H9 (cell line): ENCODE measurements at regions not wholly inside any gene's neighbourhood (a gene's known extent, or its start where the extent isn't known, plus 50 kb on each side); places are given as distances from the start of the nearest gene placed in this dataset.

ENCODE experiments used
- DNase-seq: peaks from one replicate; pipeline ENCODE4 v3.0.0-alpha.2; 2017
- H2AFZ ChIP-seq: one replicate; pipeline ENCODE4 v1.6.1; 2013; ENCODE audit warnings: mild to moderate bottlenecking, low read length, control low read depth, moderate library complexity
- H2AK5ac ChIP-seq: 2 replicates; pipeline ENCODE4 v1.6.1; 2013; ENCODE audit warnings: low read length, control low read depth, mixed read lengths; ENCODE audit not compliant: insufficient read length
- H2BK120ac ChIP-seq: one replicate; pipeline ENCODE4 v1.6.1; 2013; ENCODE audit warnings: low read depth, mild to moderate bottlenecking, low read length, control low read depth, inconsistent platforms; ENCODE audit not compliant: poor library complexity, severe bottlenecking
- H2BK12ac ChIP-seq: 2 replicates; pipeline ENCODE4 v1.6.1; 2013; ENCODE audit warnings: low read length, control low read depth, mixed read lengths, low read depth; ENCODE audit not compliant: insufficient read length
- H2BK15ac ChIP-seq: 2 replicates; pipeline ENCODE4 v1.6.1; 2013; ENCODE audit warnings: low read depth, low read length, control low read depth
- H2BK20ac ChIP-seq: one replicate; pipeline ENCODE4 v1.6.1; 2013; ENCODE audit warnings: low read depth, mild to moderate bottlenecking, low read length, control low read depth, inconsistent platforms; ENCODE audit not compliant: poor library complexity, severe bottlenecking
- H2BK5ac ChIP-seq: 2 replicates; pipeline ENCODE4 v1.6.1; 2013; ENCODE audit warnings: low read length, control low read depth, mixed read lengths; ENCODE audit not compliant: insufficient read length
- H3K14ac ChIP-seq: 2 replicates; pipeline ENCODE4 v1.6.1; 2013; ENCODE audit warnings: low read length, control low read depth; ENCODE audit not compliant: insufficient read depth
- H3K18ac ChIP-seq: 2 replicates; pipeline ENCODE4 v1.6.1; 2013; ENCODE audit warnings: low read depth, mild to moderate bottlenecking, mixed read lengths, low read length, control low read depth; ENCODE audit not compliant: insufficient read length
- H3K23ac ChIP-seq: 2 replicates; pipeline ENCODE4 v1.6.1; 2013; ENCODE audit warnings: low read length, control low read depth, mixed read lengths, low read depth; ENCODE audit not compliant: insufficient read length
- H3K23me2 ChIP-seq: 2 replicates; pipeline ENCODE4 v1.6.1; 2013; ENCODE audit warnings: low read depth, mild to moderate bottlenecking, mixed read lengths, low read length, control low read depth; ENCODE audit not compliant: insufficient read length, poor library complexity, severe bottlenecking
- H3K27ac ChIP-seq: 2 replicates; pipeline ENCODE4 v1.5.1; 2013; ENCODE audit warnings: low read length, control low read depth, mixed read lengths, low read depth; ENCODE audit not compliant: insufficient read length
- H3K27me3 ChIP-seq: 2 replicates; pipeline ENCODE4 v1.6.1; 2013; ENCODE audit warnings: low read length, control low read depth, inconsistent platforms; ENCODE audit not compliant: insufficient read depth
- H3K4ac ChIP-seq: 2 replicates; pipeline ENCODE4 v1.6.1; 2013; ENCODE audit warnings: low read depth, mild to moderate bottlenecking, control low read depth, inconsistent platforms, low read length, moderate library complexity
- H3K4me1 ChIP-seq: 2 replicates; pipeline ENCODE4 v1.6.1; 2013; ENCODE audit warnings: low read length, control low read depth, inconsistent platforms; ENCODE audit not compliant: insufficient read depth
- H3K4me2 ChIP-seq: 2 replicates; pipeline ENCODE4 v1.6.1; 2013; ENCODE audit warnings: low read length, control low read depth, mixed read lengths; ENCODE audit not compliant: insufficient read length, insufficient read depth
- H3K56ac ChIP-seq: 2 replicates; pipeline ENCODE4 v1.6.1; 2013; ENCODE audit warnings: low read depth, mild to moderate bottlenecking, mixed read lengths, low read length, control low read depth; ENCODE audit not compliant: insufficient read length
- H3K79me1 ChIP-seq: 2 replicates; pipeline ENCODE4 v1.6.1; 2013; ENCODE audit warnings: low read depth, mild to moderate bottlenecking, moderate library complexity, low read length, control low read depth, inconsistent platforms; ENCODE audit not compliant: insufficient read depth, poor library complexity, severe bottlenecking
- H3K79me2 ChIP-seq: 2 replicates; pipeline ENCODE4 v1.6.1; 2013; ENCODE audit warnings: low read length, control low read depth, inconsistent platforms; ENCODE audit not compliant: insufficient read depth
- H3K9ac ChIP-seq: 2 replicates; pipeline ENCODE4 v1.6.1; 2013; ENCODE audit warnings: low read length, control low read depth, mixed read lengths; ENCODE audit not compliant: insufficient read length; ENCODE audit errors: extremely low read depth
- H3K9me3 ChIP-seq: one replicate; pipeline ENCODE4 v1.6.1; 2013; ENCODE audit warnings: low read depth, low read length, inconsistent platforms; ENCODE audit not compliant: control insufficient read depth
- H3T11ph ChIP-seq: one replicate; pipeline ENCODE4 v1.6.1; 2013; ENCODE audit warnings: mild to moderate bottlenecking, low read length, control low read depth, inconsistent platforms
- H4K20me1 ChIP-seq: one replicate; pipeline ENCODE4 v1.6.1; 2013; ENCODE audit not compliant: control insufficient read depth, insufficient read length, insufficient read depth
- H4K5ac ChIP-seq: 2 replicates; pipeline ENCODE4 v1.6.1; 2013; ENCODE audit warnings: low read depth, mild to moderate bottlenecking, mixed read lengths, low read length, control low read depth; ENCODE audit not compliant: insufficient read length
- H4K8ac ChIP-seq: replicated peaks from 2 replicates; pipeline ENCODE4 v1.6.1; 2013; ENCODE audit warnings: low read length, control low read depth, mixed read lengths, low read depth; ENCODE audit not compliant: insufficient read length
- H4K91ac ChIP-seq: 2 replicates; pipeline ENCODE4 v1.6.1; 2013; ENCODE audit warnings: low read depth, mild to moderate bottlenecking, moderate library complexity, mixed read lengths, low read length, control low read depth; ENCODE audit not compliant: insufficient read length
- H3K27ac Mint-ChIP-seq, 3 experiments: 2 replicates in 2 of 3; 3 replicates in 1 of 3; pipeline ENCODE4 v1.8.0; 2020 to 2021; ENCODE audit warnings: mixed read lengths in 3 of 3, mild to moderate bottlenecking in 1 of 3, moderate library complexity in 1 of 3
- H3K27me3 Mint-ChIP-seq: 2 replicates; pipeline ENCODE4 v1.8.0; 2021; ENCODE audit warnings: low read depth, mild to moderate bottlenecking, moderate library complexity, mixed read lengths
- H3K36me3 Mint-ChIP-seq, 3 experiments: 2 replicates in 2 of 3; 3 replicates in 1 of 3; pipeline ENCODE4 v1.8.0; 2020 to 2021; ENCODE audit warnings: low read depth in 3 of 3, mixed read lengths in 3 of 3; ENCODE audit not compliant: insufficient read depth in 1 of 3
- H3K4me1 Mint-ChIP-seq, 2 experiments: 2 replicates each; pipeline ENCODE4 v1.8.0; 2020; ENCODE audit warnings: mixed read lengths in 2 of 2
- H3K4me3 Mint-ChIP-seq, 2 experiments: 2 replicates in 1 of 2; 3 replicates in 1 of 2; pipeline ENCODE4 v1.8.0; 2020 to 2021; ENCODE audit warnings: mild to moderate bottlenecking in 2 of 2, mixed read lengths in 2 of 2, moderate library complexity in 1 of 2
- H3K9me3 Mint-ChIP-seq, 2 experiments: 2 replicates in 1 of 2; 3 replicates in 1 of 2; pipeline ENCODE4 v1.8.0; 2020; ENCODE audit warnings: mild to moderate bottlenecking in 2 of 2, mixed read lengths in 2 of 2, moderate library complexity in 1 of 2
- CTCF ChIP-seq: fragments of 200-600 bp; sonication (generic); conservative IDR thresholded peaks from 3 replicates; pipeline ENCODE4 v1.8.0; 2021; ENCODE audit warnings: antibody characterized with exemption, mild to moderate bottlenecking
- WGBS: extraction: QIAGEN DNeasy Blood & Tissue Kit; methylation state at CpG from one replicate; pipeline ENCODE4 v1.1.7; 2013; ENCODE audit warnings: missing lambda C conversion rate, low lambda C conversion rate, mixed read lengths; ENCODE audit not compliant: insufficient read length; ENCODE audit errors: extremely low coverage; 5-methylcytosine and 5-hydroxymethylcytosine counted together

- Histone ChIP-seq H2AFZ (no peak overlapping the region), H3K79me2 (no peaks in the 10 kb centered on the region), H3T11ph (no peak overlapping the region), H4K5ac (no peak overlapping the region), H2BK120ac (no peak overlapping the region), H3K4me2 (no peak overlapping the region), H3K4me1 (peaks cover 5% of the 10 kb centered on the region; the same call in 1 of the 2 replicates), H2BK15ac (no peak overlapping the region), H3K23ac (no peak overlapping the region), H2BK12ac (no peak overlapping the region), H4K20me1 (no peaks in the 10 kb centered on the region), H3K23me2 (no peaks in the 10 kb centered on the region), H4K8ac (no peak overlapping the region), H3K4ac (no peak overlapping the region), H3K14ac (no peak overlapping the region; the same call in 1 of the 2 replicates), H3K18ac (no peak overlapping the region), H3K79me1 (no peaks in the 10 kb centered on the region), H3K9me3 (no peaks in the 10 kb centered on the region), H2BK20ac (no peak overlapping the region), H3K27ac (no peak overlapping the region), H3K27me3 (no peaks in the 10 kb centered on the region), H3K56ac (no peak overlapping the region), H4K91ac (no peak overlapping the region), H2AK5ac (no peak overlapping the region), H2BK5ac (no peak overlapping the region), H3K9ac (no peak overlapping the region)
- DNase-seq = peak; percentile 80
- Mint-ChIP-seq H3K36me3 (peaks cover 0 to 5% (median 3%) of the 10 kb centered on the region in 3 experiments; a peak in 2 of 7 replicates), H3K9me3 (no peaks in the 10 kb centered on the region), H3K4me1 (peaks cover 45 to 48% of the 10 kb centered on the region in 2 experiments), H3K27me3 (peaks cover 17% of the 10 kb centered on the region), H3K4me3 (no peak overlapping the region), H3K27ac (peak overlapping the region in 1 of 3 experiments; percentile 1; a peak in 2 of 7 replicates)
- WGBS = no CpG with 5 or more reads among the region's 10 CpGs
- peak; percentile 67 for TF ChIP-seq CTCF
Observed at GRCh38 chr7:51451751-51452476, 135.3 kb upstream of the COBL start.
